H1 (cell line): ENCODE measurements at regions not wholly inside any gene's neighbourhood (a gene's known extent, or its start where the extent isn't known, plus 50 kb on each side); places are given as distances from the start of the nearest gene placed in this dataset.

Experiments
- CTCF ChIA-PET: fragments of 300-600 bp; sonication (Branson Sonifier 250); formaldehyde crosslinking; loops from one replicate; lab custom pipeline; 2021; ENCODE audit not compliant: partially characterized antibody; lab: Charles Lee
- POLR2A ChIA-PET: fragments of 300-600 bp; sonication (Branson Sonifier 250); formaldehyde crosslinking; loops from one replicate; lab custom pipeline; 2021; ENCODE audit warnings: inconsistent platforms; ENCODE audit not compliant: partially characterized antibody; lab: Charles Lee
- DNase-seq, 2 experiments: peaks; one replicate each; pipeline versions ENCODE4 v3.0.0 to v3.0.0-alpha.2; 2010 to 2022; ENCODE audit warnings: low spot score in 2 of 2, low read depth in 1 of 2, mixed read lengths in 1 of 2
- FAIRE-seq: peaks from 2 replicates; lab custom pipeline; 2011; peaks lifted over from hg19 to GRCh38; lab: Jason Lieb, UNC
- H2AFZ ChIP-seq: 2 replicates; pipeline ENCODE4 v1.8.1; 2012; ENCODE audit warnings: low read length, inconsistent platforms
- H2AK5ac ChIP-seq: 2 replicates; pipeline ENCODE4 v1.6.1; 2013; ENCODE audit warnings: low read depth, low read length
- H2BK120ac ChIP-seq: replicated peaks from 2 replicates; pipeline ENCODE3; 2013; ENCODE audit warnings: low read depth, low read length, inconsistent platforms
- H2BK12ac ChIP-seq: 2 replicates; pipeline ENCODE4 v1.6.1; 2013; ENCODE audit warnings: low read depth, low read length
- H2BK15ac ChIP-seq: 2 replicates; pipeline ENCODE4 v1.6.1; 2013; ENCODE audit warnings: low read length
- H2BK20ac ChIP-seq: 2 replicates; pipeline ENCODE4 v1.6.1; 2013; ENCODE audit warnings: low read length
- H2BK5ac ChIP-seq: 2 replicates; pipeline ENCODE4 v1.6.1; 2013; ENCODE audit warnings: low read depth, low read length
- H3K14ac ChIP-seq: 2 replicates; pipeline ENCODE4 v1.6.1; 2013; ENCODE audit warnings: inconsistent platforms; ENCODE audit not compliant: insufficient read length
- H3K18ac ChIP-seq: 2 replicates; pipeline ENCODE4 v1.6.1; 2013; ENCODE audit warnings: low read length; ENCODE audit errors: extremely low read depth
- H3K23ac ChIP-seq: 2 replicates; pipeline ENCODE4 v1.6.1; 2013; ENCODE audit warnings: inconsistent platforms; ENCODE audit not compliant: insufficient read length
- H3K23me2 ChIP-seq: 2 replicates; pipeline ENCODE4 v1.6.1; 2013; ENCODE audit warnings: low read depth, low read length
- H3K27ac ChIP-seq: 2 replicates; pipeline ENCODE4 v1.6.1; 2011; ENCODE audit warnings: low read depth, low read length, inconsistent platforms
- H3K27me3 ChIP-seq, 4 experiments: replicated peaks in 1 of 4; 1 replicate in 1 of 4; 2 replicates in 3 of 4; pipeline versions ENCODE4 v1.6.1 to v1.8.1; 2011 to 2013; ENCODE audit warnings: low read length in 3 of 4, mild to moderate bottlenecking in 3 of 4, inconsistent platforms in 2 of 4, mixed read lengths in 2 of 4, moderate library complexity in 1 of 4; ENCODE audit not compliant: control insufficient read depth in 3 of 4, insufficient read depth in 3 of 4; ENCODE audit errors: extremely low read depth in 1 of 4
- H3K36me3 ChIP-seq, 4 experiments: 2 replicates each; pipeline versions ENCODE4 v1.6.1 to v1.8.1; 2011 to 2013; ENCODE audit warnings: mild to moderate bottlenecking in 4 of 4, low read length in 3 of 4, moderate library complexity in 2 of 4, control low read depth in 1 of 4, inconsistent platforms in 1 of 4; ENCODE audit not compliant: insufficient read depth in 4 of 4, control insufficient read depth in 2 of 4
- H3K4ac ChIP-seq: replicated peaks from 2 replicates; pipeline ENCODE3; 2013; ENCODE audit warnings: low read length, low read depth, mixed read lengths, inconsistent platforms; ENCODE audit not compliant: insufficient read length
- H3K4me1 ChIP-seq, 4 experiments: replicated peaks in 1 of 4; 1 replicate in 1 of 4; 2 replicates in 3 of 4; pipeline versions ENCODE4 v1.6.1 to v1.8.1; 2011 to 2013; ENCODE audit warnings: low read length in 3 of 4, inconsistent platforms in 2 of 4, mixed read lengths in 1 of 4; ENCODE audit not compliant: insufficient read depth in 4 of 4, control insufficient read depth in 3 of 4
- H3K4me2 ChIP-seq, 2 experiments: 2 replicates each; pipeline versions ENCODE4 v1.6.1 to v1.8.1; 2011 to 2013; ENCODE audit warnings: low read depth in 2 of 2, low read length in 2 of 2, control low read depth in 1 of 2, inconsistent platforms in 1 of 2, mild to moderate bottlenecking in 1 of 2; ENCODE audit not compliant: insufficient read depth in 1 of 2
- H3K4me3 ChIP-seq, 4 experiments: fragments of 200-600, 300-600 bp in 1 of 4; sonication (generic), shearing (Covaris generic), sonication (Bioruptor Twin) in 1 of 4; 2 replicates each; pipeline versions ENCODE4 v1.5.1 to v1.8.1; 2011 to 2016; ENCODE audit warnings: low read length in 4 of 4, low read depth in 3 of 4, control low read depth in 2 of 4, inconsistent platforms in 2 of 4, mild to moderate bottlenecking in 2 of 4, mixed read lengths in 1 of 4, moderate library complexity in 1 of 4; ENCODE audit not compliant: insufficient read depth in 2 of 4; ENCODE audit errors: extremely low read depth in 1 of 4
- H3K56ac ChIP-seq: replicated peaks from 2 replicates; pipeline ENCODE3; 2013; ENCODE audit warnings: low read depth, mild to moderate bottlenecking, mixed read lengths, low read length, inconsistent platforms; ENCODE audit not compliant: insufficient read length
- H3K79me1 ChIP-seq: 2 replicates; pipeline ENCODE4 v1.6.1; 2013; ENCODE audit warnings: low read depth, low read length, control low read depth
- H3K79me2 ChIP-seq, 2 experiments: 2 replicates each; pipeline versions ENCODE4 v1.6.1 to v1.8.1; 2012 to 2013; ENCODE audit warnings: low read length in 2 of 2, mild to moderate bottlenecking in 2 of 2, inconsistent platforms in 1 of 2; ENCODE audit not compliant: insufficient read depth in 2 of 2, control insufficient read depth in 1 of 2
- H3K9ac ChIP-seq, 4 experiments: replicated peaks in 1 of 4; 1 replicate in 1 of 4; 2 replicates in 3 of 4; pipeline versions ENCODE4 v1.6.1 to v1.8.1; 2011 to 2013; ENCODE audit warnings: low read depth in 3 of 4, low read length in 3 of 4, control low read depth in 2 of 4, mild to moderate bottlenecking in 2 of 4, moderate library complexity in 2 of 4, inconsistent platforms in 1 of 4; ENCODE audit errors: extremely low read depth in 1 of 4
- H3K9me3 ChIP-seq, 2 experiments: 2 replicates each; pipeline versions ENCODE4 v1.6.1 to v1.8.1; 2012 to 2013; ENCODE audit warnings: mild to moderate bottlenecking in 2 of 2, moderate library complexity in 2 of 2, control low read depth in 1 of 2, inconsistent platforms in 1 of 2, low read depth in 1 of 2, low read length in 1 of 2, mixed read lengths in 1 of 2; ENCODE audit not compliant: insufficient read depth in 2 of 2
- H4K20me1 ChIP-seq, 2 experiments: replicated peaks in 1 of 2; 2 replicates each; pipeline versions ENCODE3 to v1.8.1; 2011 to 2013; ENCODE audit warnings: inconsistent platforms in 2 of 2, low read length in 2 of 2, mild to moderate bottlenecking in 1 of 2; ENCODE audit not compliant: insufficient read depth in 2 of 2, control insufficient read depth in 1 of 2
- H4K5ac ChIP-seq: 2 replicates; pipeline ENCODE4 v1.6.1; 2013; ENCODE audit warnings: low read length, low read depth, mixed read lengths, inconsistent platforms; ENCODE audit not compliant: insufficient read length
- H4K8ac ChIP-seq: 2 replicates; pipeline ENCODE4 v1.8.0; 2013; ENCODE audit warnings: mild to moderate bottlenecking, moderate library complexity, low read length, inconsistent platforms; ENCODE audit not compliant: insufficient read depth; ENCODE audit errors: extremely low read depth
- H4K91ac ChIP-seq: replicated peaks from 2 replicates; pipeline ENCODE3; 2013; ENCODE audit warnings: low read length, mixed read lengths, inconsistent platforms; ENCODE audit not compliant: insufficient read length
- CHD2 ChIP-seq: IDR thresholded peaks from 2 replicates; pipeline ENCODE4 v1.6.1; 2012; ENCODE audit warnings: low read length, improper control_type of control experiment
- E2F6 ChIP-seq: IDR thresholded peaks from 2 replicates; pipeline ENCODE4 v1.6.1; 2012; ENCODE audit warnings: inconsistent platforms
- GABPA ChIP-seq: IDR thresholded peaks from 2 replicates; pipeline ENCODE4 v1.6.1; 2011; ENCODE audit warnings: mild to moderate bottlenecking, low read length, moderate library complexity, borderline replicate concordance; ENCODE audit not compliant: insufficient read depth
- JUN ChIP-seq: IDR thresholded peaks from 2 replicates; pipeline ENCODE4 v1.6.1; 2011; ENCODE audit warnings: low read depth, mild to moderate bottlenecking, improper control_type of control experiment, low read length
- POLR2AphosphoS5 ChIP-seq: IDR thresholded peaks from 2 replicates; pipeline ENCODE4 v1.6.1; 2011; ENCODE audit warnings: low read depth, low read length
- RFX5 ChIP-seq: IDR thresholded peaks from 2 replicates; pipeline ENCODE4 v1.6.1; 2011; ENCODE audit warnings: low read depth, low read length, improper control_type of control experiment, borderline replicate concordance
- RNF2 ChIP-seq: fragments of 200-900, 300-1000 bp; sonication (generic); IDR thresholded peaks from 2 replicates; pipeline ENCODE4 v1.7.1; 2016; ENCODE audit warnings: borderline replicate concordance, low read depth, mild to moderate bottlenecking, antibody characterized with exemption, low read length; ENCODE audit not compliant: poor library complexity, severe bottlenecking; ENCODE audit errors: missing control alignments
- SUZ12 ChIP-seq: fragments of 200-600 bp; sonication (generic); IDR thresholded peaks from 2 replicates; pipeline ENCODE4 v1.6.1; 2012; ENCODE audit warnings: mild to moderate bottlenecking, inconsistent platforms, low read length, moderate library complexity, mixed read lengths
- TBP ChIP-seq: IDR thresholded peaks from 2 replicates; pipeline ENCODE4 v1.6.1; 2011; ENCODE audit warnings: low read depth, low read length, improper control_type of control experiment
- whole genome bisulfite sequencing, 2 experiments: shearing (Covaris generic) in 1 of 2; methylation state at CpG; one replicate each; pipeline versions ENCODE4 v1.1.6 to v1.1.7; 2013 to 2015; ENCODE audit warnings: low lambda C conversion rate in 2 of 2, mixed read lengths in 2 of 2, inconsistent platforms in 1 of 2, low coverage in 1 of 2, missing lambda C conversion rate in 1 of 2; ENCODE audit not compliant: insufficient replicate concordance in 2 of 2, insufficient coverage in 1 of 2, insufficient read length in 1 of 2; ENCODE audit errors: extremely low coverage in 1 of 2, missing lambda C conversion rate in 1 of 2; 5-methylcytosine and 5-hydroxymethylcytosine counted together

- no peak overlapping the region for H2BK120ac ChIP-seq
- no peaks in the 10 kb centered on the region for H3K79me1 ChIP-seq
- DNase-seq (no peak), FAIRE-seq (no peak)
- no peak overlapping the region for H3K4me2 ChIP-seq
- H3K4ac ChIP-seq = no peak overlapping the region
- no peak overlapping the region for H2AK5ac ChIP-seq
- H3K23ac ChIP-seq = no peak overlapping the region
- TF ChIP-seq RFX5 (no peak), GABPA (no peak), JUN (no peak), SUZ12 (no peak), TBP (no peak), POLR2AphosphoS5 (no peak), CHD2 (no peak), RNF2 (no peak), E2F6 (no peak)
- no peak overlapping the region for H4K91ac ChIP-seq
- no peaks in the 10 kb centered on the region for H3K79me2 ChIP-seq
- H3K9ac ChIP-seq = no peak overlapping the region
- H3K4me1 ChIP-seq = no peaks in the 10 kb centered on the region
- POLR2A ChIA-PET = no interaction called here
- no peak overlapping the region for H2AFZ ChIP-seq
- no peak overlapping the region for H3K18ac ChIP-seq
- no peaks in the 10 kb centered on the region for H3K36me3 ChIP-seq
- WGBS, 2 experiments = 90% methylated on average over 2 of the region's 2 CpGs; no CpG with 5 or more reads in 1 of the 2 experiments
- H3K4me3 ChIP-seq = no peak overlapping the region
- H2BK20ac ChIP-seq = no peak overlapping the region
- no peaks in the 10 kb centered on the region for H3K27me3 ChIP-seq
- H4K20me1 ChIP-seq = no peaks in the 10 kb centered on the region
- no peak overlapping the region for H4K8ac ChIP-seq
- H2BK12ac ChIP-seq = no peak overlapping the region
- H3K14ac ChIP-seq = no peak overlapping the region
- H3K23me2 ChIP-seq = no peaks in the 10 kb centered on the region
- CTCF ChIA-PET = no interaction called here
- H4K5ac ChIP-seq = no peak overlapping the region
- no peak overlapping the region for H2BK15ac ChIP-seq
- no peak overlapping the region for H2BK5ac ChIP-seq
- H3K27ac ChIP-seq = no peak overlapping the region
- no peak overlapping the region for H3K56ac ChIP-seq
- no peaks in the 10 kb centered on the region for H3K9me3 ChIP-seq
Measured at GRCh38 chr11:16555956-16556355, 182.5 kb upstream of the C11orf58 start.
